Neural progenitor cell (in vitro differentiated cells): ENCODE measurements at regions not wholly inside any gene's neighbourhood (a gene's known extent, or its start where the extent isn't known, plus 50 kb on each side); places are given as distances from the start of the nearest gene placed in this dataset.
A peak's percentile ranks its signal among the peaks of the same experiment; 100 is the strongest.

ENCODE experiments used
- DNase-seq: peaks from one replicate; pipeline ENCODE4 v3.0.0-alpha.2; 2016; ENCODE audit warnings: low spot score
- H2AFZ ChIP-seq: fragments of 200-600 bp; sonication (generic); replicated peaks from 2 replicates; pipeline ENCODE4 v1.6.1; 2016; ENCODE audit warnings: antibody characterized with exemption
- H3F3A ChIP-seq: fragments of 200-600 bp; sonication (generic); 2 replicates; pipeline ENCODE4 v1.6.1; 2016; ENCODE audit warnings: antibody characterized with exemption, low read depth
- H3K27ac ChIP-seq: fragments of 200-600 bp; sonication (generic); 2 replicates; pipeline ENCODE4 v1.5.1; 2016; ENCODE audit warnings: mild to moderate bottlenecking
- H3K27me3 ChIP-seq: fragments of 200-600 bp; sonication (generic); 2 replicates; pipeline ENCODE4 v1.6.1; 2016; ENCODE audit warnings: mild to moderate bottlenecking, moderate library complexity
- H3K36me3 ChIP-seq: fragments of 200-600 bp; sonication (generic); 2 replicates; pipeline ENCODE4 v1.5.1; 2016
- H3K4me1 ChIP-seq: fragments of 200-600 bp; sonication (generic); 2 replicates; pipeline ENCODE4 v1.6.1; 2016; ENCODE audit warnings: mixed run types
- H3K4me2 ChIP-seq: fragments of 200-600 bp; sonication (generic); 2 replicates; pipeline ENCODE4 v1.6.1; 2016
- H3K4me3 ChIP-seq: fragments of 200-600 bp; sonication (generic); 2 replicates; pipeline ENCODE4 v1.5.1; 2016
- H3K79me2 ChIP-seq: fragments of 200-600 bp; sonication (generic); 2 replicates; pipeline ENCODE4 v1.6.1; 2016; ENCODE audit warnings: low read depth
- H3K9ac ChIP-seq: fragments of 200-600 bp; sonication (generic); 2 replicates; pipeline ENCODE4 v1.6.1; 2016
- H3K9me3 ChIP-seq: fragments of 200-600 bp; sonication (generic); 2 replicates; pipeline ENCODE4 v1.5.1; 2016; ENCODE audit warnings: low read depth
- H4K20me1 ChIP-seq: fragments of 200-600 bp; sonication (generic); 2 replicates; pipeline ENCODE4 v1.6.1; 2016; ENCODE audit warnings: low read depth
- H3K27ac Mint-ChIP-seq: 3 replicates; pipeline ENCODE4 v1.8.0; 2021; ENCODE audit warnings: mixed read lengths
- H3K27me3 Mint-ChIP-seq: 2 replicates; pipeline ENCODE4 v1.8.0; 2022; ENCODE audit warnings: low read depth, mild to moderate bottlenecking, inconsistent platforms, moderate library complexity, mixed read lengths; ENCODE audit not compliant: insufficient read depth
- H3K36me3 Mint-ChIP-seq: 3 replicates; pipeline ENCODE4 v1.8.0; 2021; ENCODE audit warnings: mixed read lengths
- H3K4me1 Mint-ChIP-seq: 3 replicates; pipeline ENCODE4 v1.8.0; 2021; ENCODE audit warnings: mixed read lengths
- H3K4me3 Mint-ChIP-seq: 3 replicates; pipeline ENCODE4 v1.8.0; 2021; ENCODE audit warnings: mild to moderate bottlenecking, moderate library complexity, mixed read lengths
- H3K9me3 Mint-ChIP-seq: 3 replicates; pipeline ENCODE4 v1.8.0; 2020; ENCODE audit warnings: mixed read lengths
- CTCF ChIP-seq: fragments of 200-600 bp; sonication (generic); IDR thresholded peaks from 2 replicates; pipeline ENCODE4 v1.5.1; 2017; ENCODE audit warnings: antibody characterized with exemption, mild to moderate bottlenecking
- EZH2 ChIP-seq: fragments of 200-600 bp; sonication (generic); IDR thresholded peaks from 2 replicates; pipeline ENCODE4 v1.6.1; 2017; ENCODE audit warnings: antibody characterized with exemption, mild to moderate bottlenecking, moderate library complexity
- EZH2phosphoT487 ChIP-seq: fragments of 200-600 bp; sonication (generic); IDR thresholded peaks from 2 replicates; pipeline ENCODE4 v1.6.1; 2017; ENCODE audit warnings: antibody characterized with exemption

GRCh38 chr10:83632701-83633100 lies 506.6 kb upstream of the GHITM start:
- Mint-ChIP-seq H3K36me3 (no peaks in the 10 kb centered on the region), H3K27ac (no peak overlapping the region), H3K4me3 (no peak overlapping the region), H3K9me3 (no peaks in the 10 kb centered on the region), H3K27me3 (peaks cover 2% of the 10 kb centered on the region), H3K4me1 (peaks cover 5% of the 10 kb centered on the region)
- Histone ChIP-seq H3K27ac (no peak overlapping the region), H3K9ac (no peak overlapping the region), H3K79me2 (no peaks in the 10 kb centered on the region), H3K9me3 (no peaks in the 10 kb centered on the region), H3K4me3 (no peak overlapping the region), H3K4me1 (peaks cover 17% of the 10 kb centered on the region), H3K4me2 (no peak overlapping the region), H3F3A (no peaks in the 10 kb centered on the region), H4K20me1 (no peaks in the 10 kb centered on the region), H3K36me3 (no peaks in the 10 kb centered on the region), H3K27me3 (no peaks in the 10 kb centered on the region), H2AFZ (no peak overlapping the region)
- TF ChIP-seq CTCF (no peak), EZH2 (no peak), EZH2phosphoT487 (no peak)
- DNase-seq: peak; percentile 22

- H3K27ac ChIP-seq: no peak overlapping the region
- H3K9me3 ChIP-seq: no peaks in the 10 kb centered on the region
- no peaks in the 10 kb centered on the region for H4K20me1 ChIP-seq
- peaks cover 5% of the 10 kb centered on the region for H3K4me1 Mint-ChIP-seq
- no peaks in the 10 kb centered on the region for H3K9me3 Mint-ChIP-seq
- H3K4me3 ChIP-seq: no peak overlapping the region
- H3K4me1 ChIP-seq: peaks cover 17% of the 10 kb centered on the region
- no peaks in the 10 kb centered on the region for H3K36me3 ChIP-seq
- no peaks in the 10 kb centered on the region for H3K79me2 ChIP-seq
- H3K27me3 Mint-ChIP-seq: peaks cover 2% of the 10 kb centered on the region
- no peak overlapping the region for H3K4me2 ChIP-seq
- DNase-seq: no peak
- H3F3A ChIP-seq: no peaks in the 10 kb centered on the region
- no peaks in the 10 kb centered on the region for H3K27me3 ChIP-seq
- no peak overlapping the region for H3K27ac Mint-ChIP-seq
- no peak overlapping the region for H2AFZ ChIP-seq
- TF ChIP-seq CTCF (no peak), EZH2phosphoT487 (no peak), EZH2 (no peak)
- no peaks in the 10 kb centered on the region for H3K36me3 Mint-ChIP-seq
- H3K4me3 Mint-ChIP-seq: no peak overlapping the region
- H3K9ac ChIP-seq: no peak overlapping the region
Measured at GRCh38 chr10:83633547-83633946, 505.8 kb upstream of the GHITM start.

DNA sequence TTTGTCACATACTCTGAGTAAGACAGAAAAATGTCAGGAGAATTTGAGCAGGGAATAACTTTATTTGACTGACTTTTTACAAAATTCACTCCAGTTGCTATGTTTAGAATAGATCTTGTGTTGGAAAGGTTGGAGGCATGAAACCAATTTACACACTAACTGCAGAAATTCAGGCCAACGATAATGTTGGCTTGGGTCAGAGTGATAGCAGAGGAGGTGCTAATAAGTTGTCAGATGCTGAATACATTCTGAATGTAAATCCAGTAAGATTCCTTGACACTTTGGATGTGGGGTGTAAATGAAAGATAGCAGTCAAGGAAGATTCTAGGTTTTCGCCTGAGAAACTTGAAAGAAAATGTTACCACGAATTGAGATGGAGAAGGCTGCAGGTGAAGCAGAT lies 502.5 kb upstream of the GHITM start:
- H3K9me3 Mint-ChIP-seq: no peaks in the 10 kb centered on the region
- Histone ChIP-seq H3K4me3 (no peak overlapping the region), H3K79me2 (no peaks in the 10 kb centered on the region), H2AFZ (no peak overlapping the region), H3K27ac (no peak overlapping the region), H3K27me3 (no peaks in the 10 kb centered on the region), H3K9ac (no peak overlapping the region), H3K4me2 (no peak overlapping the region), H3K4me1 (peaks cover 17% of the 10 kb centered on the region), H3K9me3 (no peaks in the 10 kb centered on the region), H3K36me3 (no peaks in the 10 kb centered on the region), H4K20me1 (no peaks in the 10 kb centered on the region), H3F3A (no peaks in the 10 kb centered on the region)
- no peak for DNase-seq
- TF ChIP-seq EZH2: no peak
- no peak for TF ChIP-seq EZH2phosphoT487
- TF ChIP-seq CTCF: no peak
- H3K4me1 Mint-ChIP-seq: peaks cover 5% of the 10 kb centered on the region
- no peak overlapping the region for H3K4me3 Mint-ChIP-seq
- no peak overlapping the region for H3K27ac Mint-ChIP-seq
- no peaks in the 10 kb centered on the region for H3K36me3 Mint-ChIP-seq
- H3K27me3 Mint-ChIP-seq: no peaks in the 10 kb centered on the region
